NCI-H1694 treated with DMSO at 0.1 percent for 48 hours (cell line): ENCODE measurements at regions not wholly inside any gene's neighbourhood (a gene's known extent, or its start where the extent isn't known, plus 50 kb on each side); places are given as distances from the start of the nearest gene placed in this dataset.

ENCODE experiments used
- DNase-seq: peaks from one replicate; lab custom pipeline; 2025; lab: John Stamatoyannopoulos, UW

DNA sequence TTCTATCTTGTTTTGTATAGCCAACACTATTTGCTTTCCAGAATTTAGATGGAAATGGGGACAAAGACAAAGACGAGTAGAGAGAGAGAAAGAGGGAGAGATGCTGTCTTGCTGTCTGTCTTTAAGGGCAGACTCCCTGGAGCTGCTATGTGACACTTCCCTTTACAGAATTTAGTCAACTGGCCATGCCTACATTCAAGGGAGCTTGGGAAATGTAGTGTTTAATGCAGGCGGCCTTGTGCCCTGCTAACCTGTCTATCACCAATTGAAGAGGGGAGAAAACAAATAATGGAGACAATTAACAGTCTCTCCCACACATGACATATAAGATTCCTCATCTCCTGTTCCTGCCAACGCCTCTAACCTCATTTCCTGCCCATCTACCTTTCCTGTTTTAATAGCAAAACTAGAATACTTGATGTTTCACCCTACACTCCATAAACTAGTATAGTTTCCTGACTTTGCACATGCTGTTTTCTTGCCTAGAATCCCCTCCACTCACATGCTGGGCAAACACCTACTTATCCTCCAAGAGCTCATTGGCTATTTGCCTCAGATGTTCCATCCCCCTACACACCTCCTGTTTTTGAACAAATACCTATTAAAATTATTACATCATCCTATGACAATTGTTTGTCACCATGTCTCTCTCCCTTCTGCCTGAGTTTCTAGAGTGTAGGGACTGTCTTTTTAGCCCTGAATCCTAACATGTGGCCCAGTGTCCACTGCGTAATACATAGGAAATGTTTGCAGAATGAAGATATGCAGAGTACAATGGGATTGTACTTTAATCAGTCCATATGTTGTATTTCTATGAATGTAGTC lies 117.2 kb downstream of the SLC25A24 start:
- no peak for DNase-seq

DNA sequence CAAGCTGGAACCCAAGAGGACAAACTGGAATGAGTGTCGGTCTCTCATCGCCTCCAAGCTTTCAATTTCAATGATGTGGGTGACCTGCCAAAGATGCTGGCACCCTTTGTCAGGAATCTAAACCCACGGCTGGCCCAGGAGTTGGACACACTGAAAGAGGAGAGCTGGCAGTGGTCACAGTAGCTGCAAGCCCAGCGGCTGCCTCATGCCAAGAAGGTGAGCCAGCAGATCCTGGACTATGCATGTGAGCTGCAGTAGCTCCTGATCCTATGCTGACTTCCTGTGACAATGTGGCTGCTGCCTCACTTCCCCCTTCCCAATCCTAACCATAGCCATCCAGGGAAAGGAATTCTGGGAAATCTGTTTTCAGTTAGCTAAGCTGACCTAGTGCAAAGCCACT lies 117.0 kb upstream of the VAV3 start:
- no peak for DNase-seq

- no peak for DNase-seq
These were observed 115.5 kb upstream of the VAV3 start for GRCh38 chr1:108080448-108080847.

GRCh38 chr1:108079440-108080025 lies 114.6 kb upstream of the VAV3 start:
- no peak for DNase-seq

DNA sequence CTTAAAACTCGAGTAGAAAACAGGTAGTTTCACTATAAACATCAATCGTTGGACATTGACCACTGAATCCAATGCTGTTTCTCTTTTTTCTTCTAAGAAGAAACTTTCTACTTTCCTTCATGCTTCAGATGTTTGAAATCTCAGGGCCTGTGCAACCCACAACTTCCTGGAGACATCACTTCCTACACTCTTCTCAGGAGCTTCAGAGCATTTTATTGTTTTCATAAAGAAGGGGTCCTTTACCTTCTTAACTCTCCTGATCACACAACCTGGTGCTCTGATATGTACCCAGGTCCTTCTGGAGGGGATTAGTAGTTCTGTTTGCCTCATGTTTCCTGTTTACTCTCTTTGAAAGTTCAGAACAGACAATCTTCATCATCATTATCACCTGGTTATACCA lies 113.0 kb upstream of the VAV3 start:
- no peak for DNase-seq

GRCh38 chr1:108075055-108075454 lies 110.1 kb upstream of the VAV3 start:
- DNase-seq: no peak

DNA sequence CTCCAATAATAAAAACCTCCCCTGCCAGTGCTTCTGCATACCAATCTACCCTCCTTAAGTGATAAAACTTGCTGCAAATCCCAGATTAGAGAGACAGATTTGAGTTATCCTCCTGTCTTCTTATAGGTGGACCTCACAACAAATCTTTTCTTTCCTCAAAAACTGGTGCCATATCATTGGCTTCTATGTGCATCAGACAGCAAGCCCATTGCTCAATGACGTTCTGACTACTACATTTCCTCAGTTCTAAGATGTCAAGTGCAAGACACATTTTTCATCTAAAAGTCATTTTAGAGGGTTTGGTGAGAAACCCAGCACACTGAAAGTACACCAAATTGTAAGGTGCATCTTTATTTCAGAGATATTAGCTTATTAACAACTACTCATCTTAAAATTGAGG lies 107.8 kb upstream of the VAV3 start:
- no peak for DNase-seq

DNA sequence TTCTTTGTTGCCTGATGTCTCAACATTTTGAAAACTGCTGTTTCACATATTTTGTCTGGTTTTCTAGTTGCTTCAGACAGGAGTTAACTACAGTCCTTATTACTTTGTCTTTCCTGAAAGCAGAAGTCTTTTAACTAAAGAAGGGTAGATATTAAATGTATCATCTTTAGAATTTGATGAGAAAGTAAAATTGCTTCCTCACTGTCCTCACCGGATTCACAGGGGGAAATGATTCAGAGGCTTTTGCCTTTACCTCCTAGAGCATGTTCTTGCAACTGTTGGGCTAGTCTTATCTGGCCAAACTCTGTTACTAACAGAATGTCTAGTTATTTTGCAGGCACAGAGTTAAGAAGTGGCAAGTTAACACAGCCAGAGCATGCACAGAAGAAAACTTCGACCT lies 107.2 kb upstream of the VAV3 start:
- DNase-seq: no peak

DNA sequence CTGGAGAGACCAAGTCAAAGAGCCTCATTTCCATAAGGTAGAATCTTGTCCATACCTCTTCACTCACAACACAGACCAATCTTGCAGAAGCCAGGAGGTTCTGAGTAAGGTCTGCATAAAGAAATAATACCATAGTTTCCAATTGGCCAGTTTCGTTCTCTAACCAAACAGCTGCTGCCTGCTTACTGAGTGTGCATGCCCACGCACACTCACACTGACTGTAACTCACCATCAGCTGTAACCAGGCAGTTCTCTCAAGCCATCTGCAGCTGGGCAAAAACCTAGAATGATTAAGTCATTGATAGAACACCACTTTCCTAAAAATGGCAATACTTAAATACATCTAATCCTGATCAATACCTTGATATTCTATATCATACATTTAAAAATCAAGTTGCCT lies 106.6 kb upstream of the VAV3 start:
- DNase-seq: no peak

DNA sequence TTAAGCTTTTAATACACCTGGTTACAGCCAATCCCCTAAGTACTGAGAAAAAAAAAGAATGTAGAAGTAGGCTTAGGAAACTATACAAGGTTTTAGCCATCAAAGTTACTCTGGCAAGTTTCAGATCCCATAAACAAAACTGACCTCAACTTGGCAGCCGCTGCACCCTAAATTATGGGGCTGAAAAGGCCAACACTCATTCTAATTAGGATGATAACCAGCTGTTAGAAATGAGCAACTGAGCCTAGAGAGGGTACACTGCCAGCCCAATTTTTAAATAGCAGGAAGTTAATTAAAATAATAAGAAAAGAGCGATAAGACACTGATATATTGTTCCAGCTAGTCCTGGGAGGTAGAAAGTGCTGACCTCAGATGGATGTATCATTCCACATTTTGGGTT lies 105.7 kb upstream of the VAV3 start:
- no peak for DNase-seq

GRCh38 chr1:108067884-108068540 lies 103.0 kb upstream of the VAV3 start:
- DNase-seq: no peak

DNA sequence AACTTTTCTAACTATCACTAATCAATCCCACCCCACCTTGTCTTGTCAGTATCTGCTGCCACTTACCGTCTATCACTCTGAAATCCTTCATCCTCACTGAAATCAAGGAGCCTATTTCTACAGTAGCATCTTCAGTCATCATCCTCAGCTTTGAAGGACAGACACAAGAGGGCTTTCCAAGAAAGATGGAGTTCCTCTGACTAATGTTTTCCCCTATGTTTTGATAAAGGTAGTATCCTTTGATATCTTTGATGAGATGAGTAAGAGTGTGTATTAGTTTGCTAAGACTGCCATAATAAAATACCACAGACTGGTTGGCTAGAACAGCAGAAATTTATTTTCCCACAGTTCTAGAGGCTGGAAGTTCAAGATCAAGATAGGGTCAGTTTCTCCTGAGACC lies 101.8 kb upstream of the VAV3 start:
- no peak for DNase-seq

GRCh38 chr1:108064255-108064654 lies 99.3 kb upstream of the VAV3 start:
- DNase-seq: no peak

DNA sequence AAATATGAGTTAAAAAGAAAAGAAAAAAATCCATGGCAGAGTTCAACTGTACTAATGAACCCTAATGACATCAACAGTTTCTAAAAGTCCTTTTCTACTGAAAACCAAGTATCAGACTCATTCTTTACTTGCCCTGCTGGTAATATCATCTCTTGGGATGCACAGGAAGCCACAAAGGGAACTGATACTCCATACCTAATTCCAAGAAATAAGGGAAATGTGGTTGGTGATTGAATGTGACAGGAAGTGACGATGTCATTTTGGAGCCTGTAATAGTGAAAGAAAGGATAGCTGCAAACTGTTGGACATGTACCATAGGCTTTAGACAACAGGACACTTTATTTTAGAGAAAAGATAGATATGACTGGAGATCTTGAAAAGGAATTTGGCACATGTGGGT lies 98.7 kb upstream of the VAV3 start:
- DNase-seq: no peak

DNA sequence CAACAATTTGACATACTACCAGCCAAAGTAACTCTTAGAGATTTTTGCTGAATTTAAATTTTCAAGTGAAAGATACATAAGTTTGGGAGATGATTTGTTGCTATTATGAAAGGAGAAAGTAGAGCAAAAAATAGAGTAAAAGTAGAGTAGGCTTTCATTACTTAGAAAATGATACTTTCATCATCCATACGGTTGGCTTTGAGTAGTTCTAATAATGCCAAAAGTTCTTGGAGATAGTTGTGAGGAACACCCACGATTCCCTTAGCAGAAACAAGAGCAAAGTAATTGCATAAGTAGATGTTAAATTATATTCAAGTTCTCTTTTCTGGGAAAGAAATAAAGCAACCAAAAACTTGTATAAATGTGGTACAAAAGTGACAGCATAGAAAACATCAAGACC lies 95.0 kb upstream of the VAV3 start:
- DNase-seq: no peak

DNA sequence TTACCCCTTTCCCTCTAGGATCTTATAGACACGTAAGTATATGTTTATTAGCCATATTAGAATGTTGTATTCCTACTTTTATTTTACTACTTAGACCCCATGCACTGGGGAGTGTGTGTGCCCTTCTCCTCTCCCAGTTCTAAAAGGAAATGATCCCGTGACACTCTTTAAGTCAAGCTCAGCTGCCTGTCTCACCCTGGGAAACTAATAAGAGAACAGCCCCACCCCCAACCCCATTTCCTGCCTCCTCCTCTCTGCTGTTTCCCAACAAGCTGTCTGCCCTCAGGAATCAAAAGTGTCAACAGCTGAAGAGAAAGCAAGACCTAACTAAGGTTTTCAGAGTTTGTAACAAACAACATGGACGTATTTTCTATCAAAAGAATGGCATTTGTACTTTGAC lies 92.6 kb upstream of the VAV3 start:
- no peak for DNase-seq

DNA sequence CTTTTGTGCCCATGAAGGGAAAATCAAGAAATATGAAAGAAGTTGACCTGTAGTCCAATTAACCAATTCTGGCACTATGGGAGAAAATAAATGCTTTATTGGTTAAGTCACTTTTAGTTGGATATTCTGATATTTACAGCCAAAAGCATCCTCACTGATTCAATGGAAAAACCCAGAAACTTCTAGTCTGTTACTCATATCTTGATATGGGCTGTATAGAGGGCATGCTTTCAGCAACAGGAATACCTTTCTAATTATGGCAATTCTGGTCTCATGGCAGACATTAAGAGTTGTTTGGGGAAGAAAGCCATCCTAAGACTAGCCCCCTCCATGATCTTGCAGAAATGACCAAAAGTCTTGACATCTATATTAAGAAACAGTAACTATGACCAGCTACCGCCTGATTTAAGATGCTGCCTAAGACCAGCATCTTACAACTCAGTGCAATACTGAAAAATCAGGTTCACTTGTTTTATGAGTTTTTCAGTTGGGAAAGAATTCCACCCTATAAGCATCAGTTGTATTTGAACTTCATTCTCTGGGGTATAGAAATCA lies 91.5 kb upstream of the VAV3 start:
- DNase-seq: no peak

- DNase-seq: no peak
These were observed 90.4 kb upstream of the VAV3 start for GRCh38 chr1:108055387-108055786.

DNA sequence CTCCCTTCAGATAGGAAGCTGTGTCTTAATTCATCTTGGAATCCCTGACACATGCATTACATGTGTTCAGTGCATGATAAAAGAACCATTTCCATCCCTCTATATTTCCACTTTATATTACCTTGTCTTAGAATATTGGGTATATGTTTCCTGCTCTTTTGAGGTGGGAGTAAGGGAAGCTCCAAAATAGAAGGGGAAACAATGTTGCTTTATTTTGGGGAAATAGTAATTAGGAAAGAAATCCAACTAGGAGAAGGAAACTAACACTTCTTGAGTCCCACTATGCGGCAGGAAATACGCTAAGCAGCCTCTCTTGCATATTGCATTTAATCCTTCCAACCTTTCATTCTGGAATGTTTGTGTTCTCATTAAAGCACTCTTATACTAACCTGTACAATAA lies 89.4 kb upstream of the VAV3 start:
- no peak for DNase-seq

DNA sequence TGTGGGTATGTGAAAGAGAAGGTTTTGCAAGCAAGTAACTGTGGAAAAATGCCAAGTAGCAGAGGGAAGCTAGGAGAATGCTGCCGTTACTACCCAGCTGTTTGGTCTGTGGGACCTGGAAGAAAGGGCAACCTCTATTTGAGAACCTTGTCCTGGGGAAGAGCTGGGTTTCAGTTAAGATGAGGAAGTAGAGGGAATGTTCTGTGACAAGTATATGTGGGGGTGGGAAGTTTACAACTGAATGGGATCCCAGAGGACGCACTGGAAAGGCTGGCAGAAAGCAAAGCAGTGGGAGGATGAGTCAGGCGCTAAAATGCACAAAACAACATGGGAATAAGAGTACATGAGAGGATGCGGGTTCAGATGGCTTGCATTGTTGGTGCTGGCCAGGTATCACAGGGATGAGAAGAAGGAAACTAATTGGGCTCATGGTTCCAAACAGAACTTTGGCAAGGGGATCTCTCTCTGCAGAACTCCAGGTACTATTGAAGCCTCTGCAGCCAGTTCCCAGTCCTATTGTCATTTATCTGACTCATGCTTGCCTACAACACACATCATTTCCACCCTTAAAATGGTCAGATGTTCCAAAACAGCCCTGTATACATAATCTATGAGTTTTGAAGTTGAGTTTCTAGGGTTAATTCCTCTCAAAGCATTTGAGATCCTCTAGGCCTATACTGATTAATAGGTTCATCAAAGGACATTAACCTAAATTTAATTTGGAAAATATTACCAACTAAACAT lies 88.5 kb upstream of the VAV3 start:
- DNase-seq: no peak

DNA sequence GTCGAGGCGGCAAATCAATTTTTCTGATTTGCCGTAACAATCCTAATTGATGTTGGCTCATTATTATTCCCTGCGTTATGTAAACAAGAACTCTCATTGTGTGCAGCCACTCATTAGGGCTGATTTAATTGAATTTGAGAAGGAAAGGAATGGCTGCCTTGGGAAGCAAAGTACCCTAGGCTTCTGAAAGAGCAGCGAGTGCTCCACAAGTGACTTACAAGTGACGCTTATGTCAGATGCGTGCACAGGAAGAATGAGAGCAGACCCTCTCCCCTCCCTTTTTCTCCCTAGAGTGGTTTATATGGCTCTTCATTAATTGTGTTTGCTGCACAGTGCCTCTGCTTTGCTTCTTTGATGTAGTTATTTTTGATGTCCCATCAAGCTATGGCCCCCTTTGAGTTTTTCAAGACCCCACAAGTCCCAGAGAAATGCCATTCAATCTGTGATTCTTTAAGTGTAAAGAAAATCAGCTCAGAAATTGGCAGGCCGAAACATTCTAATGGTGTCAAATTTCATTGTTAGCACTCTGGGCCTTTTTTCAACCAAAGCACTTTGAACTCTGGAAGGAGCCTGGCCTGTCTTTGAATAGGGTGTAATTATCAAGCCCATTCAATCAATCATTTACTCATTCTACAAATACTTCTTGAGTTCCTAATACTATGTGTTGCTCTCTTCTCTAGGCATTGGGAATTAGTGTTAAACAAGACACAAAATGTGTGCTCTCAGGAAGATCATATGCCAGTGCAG lies 86.8 kb upstream of the VAV3 start:
- no peak for DNase-seq
